SK-N-SH treated with all-trans-retinoic acid at 6 μM for 48 hours (cell line): ENCODE measurements at regions not wholly inside any gene's neighbourhood (a gene's known extent, or its start where the extent isn't known, plus 50 kb on each side); places are given as distances from the start of the nearest gene placed in this dataset.
"Not testable (repeated sequence)": the region's sequence is repeated elsewhere in the genome, so short reads cannot be mapped to it uniquely, and the experiment has no call there.

Source experiments
- ATAC-seq: fragments of 200-7000 bp; cut with Tn5 transposase; 3 replicates; pipeline ENCODE4 v1.9.1; 2020; ENCODE audit warnings: mild to moderate bottlenecking, moderate library complexity
- ARNTL ChIP-seq: fragments of 450-650 bp; formaldehyde crosslinking; IDR thresholded peaks from 2 replicates; pipeline ENCODE4 v1.5.0; 2020; ENCODE audit warnings: low read depth, mild to moderate bottlenecking, moderate library complexity, borderline replicate concordance
- BACH2 ChIP-seq: fragments of 250-450 bp; sonication (Bioruptor Pico); IDR thresholded peaks from 2 replicates; pipeline ENCODE4 v1.9.0; 2021; ENCODE audit warnings: mild to moderate bottlenecking, borderline replicate concordance
- CSDC2 ChIP-seq: fragments of 250-450 bp; sonication (Bioruptor Pico); IDR thresholded peaks from 2 replicates; pipeline ENCODE4 v1.5.0; 2020; ENCODE audit warnings: mild to moderate bottlenecking, moderate library complexity
- GLIS3 ChIP-seq: fragments of 250-450 bp; sonication (Bioruptor Pico); IDR thresholded peaks from 2 replicates; pipeline ENCODE4 v1.5.0; 2020; ENCODE audit warnings: mild to moderate bottlenecking, moderate library complexity
- ISL1 ChIP-seq: fragments of 250-450 bp; sonication (Bioruptor Pico); IDR thresholded peaks from 2 replicates; pipeline ENCODE4 v2.1.2; 2022; ENCODE audit warnings: mild to moderate bottlenecking, moderate library complexity
- OSR1 ChIP-seq: fragments of 250-450 bp; sonication (Bioruptor Pico); IDR thresholded peaks from 2 replicates; pipeline ENCODE4 v1.8.0; 2022; ENCODE audit warnings: moderate library complexity, mild to moderate bottlenecking, inconsistent platforms
- PATZ1 ChIP-seq: fragments of 250-450 bp; sonication (Bioruptor Pico); IDR thresholded peaks from 2 replicates; pipeline ENCODE4 v1.8.0; 2020; ENCODE audit warnings: mild to moderate bottlenecking, moderate library complexity, borderline replicate concordance
- POU6F1 ChIP-seq: fragments of 250-450 bp; sonication (Bioruptor Pico); IDR thresholded peaks from 2 replicates; pipeline ENCODE4 v1.8.0; 2021; ENCODE audit warnings: low read depth, mild to moderate bottlenecking, moderate library complexity, borderline replicate concordance
- PPARA ChIP-seq: fragments of 250-450 bp; sonication (Bioruptor Pico); IDR thresholded peaks from 2 replicates; pipeline ENCODE4 v1.5.0; 2020; ENCODE audit warnings: mild to moderate bottlenecking, borderline replicate concordance
- RARB ChIP-seq: fragments of 250-450 bp; sonication (Bioruptor Pico); IDR thresholded peaks from 2 replicates; pipeline ENCODE4 v1.8.0; 2021; ENCODE audit warnings: mild to moderate bottlenecking, moderate library complexity
- SNAI2 ChIP-seq: fragments of 250-450 bp; sonication (Bioruptor Pico); IDR thresholded peaks from 2 replicates; pipeline ENCODE4 v1.5.0; 2020; ENCODE audit warnings: mild to moderate bottlenecking, moderate library complexity
- TCF4 ChIP-seq: fragments of 250-450 bp; sonication (Bioruptor Pico); IDR thresholded peaks from 2 replicates; pipeline ENCODE4 v1.8.0; 2021; ENCODE audit warnings: mild to moderate bottlenecking, moderate library complexity, borderline replicate concordance
- TOX ChIP-seq: fragments of 250-450 bp; sonication (Bioruptor Pico); IDR thresholded peaks from 2 replicates; pipeline ENCODE4 v1.8.0; 2021; ENCODE audit warnings: mild to moderate bottlenecking, moderate library complexity, borderline replicate concordance
- ZC3H10 ChIP-seq: fragments of 250-450 bp; sonication (Bioruptor Pico); IDR thresholded peaks from 2 replicates; pipeline ENCODE4 v1.5.1; 2021; ENCODE audit warnings: mild to moderate bottlenecking, moderate library complexity
- ZFP3 ChIP-seq: fragments of 250-450 bp; sonication (Bioruptor Pico); IDR thresholded peaks from 2 replicates; pipeline ENCODE4 v1.5.0; 2020; ENCODE audit warnings: mild to moderate bottlenecking, moderate library complexity
- ZFP30 ChIP-seq: fragments of 450-650 bp; formaldehyde crosslinking; IDR thresholded peaks from 2 replicates; pipeline ENCODE4 v1.5.0; 2022; ENCODE audit warnings: mild to moderate bottlenecking, moderate library complexity
- ZNF565 ChIP-seq: fragments of 450-650 bp; formaldehyde crosslinking; conservative IDR thresholded peaks from 2 replicates; pipeline ENCODE4 v1.5.0; 2020; ENCODE audit warnings: low read depth, mild to moderate bottlenecking, moderate library complexity
- ZNF70 ChIP-seq: fragments of 450-650 bp; formaldehyde crosslinking; IDR thresholded peaks from 2 replicates; pipeline ENCODE4 v1.5.0; 2020; ENCODE audit warnings: mild to moderate bottlenecking, moderate library complexity
- ZNF8 ChIP-seq: fragments of 450-650 bp; formaldehyde crosslinking; IDR thresholded peaks from 2 replicates; pipeline ENCODE4 v1.5.0; 2020; ENCODE audit warnings: mild to moderate bottlenecking, moderate library complexity
- TF ChIP-seq, protein P1 (sequence below): fragments of 250-450 bp; sonication (Bioruptor Pico); IDR thresholded peaks from 2 replicates; pipeline ENCODE4 v1.5.1; 2021; ENCODE audit warnings: mild to moderate bottlenecking, moderate library complexity
- TF ChIP-seq, protein P2 (sequence below): fragments of 250-450 bp; sonication (Bioruptor Pico); IDR thresholded peaks from 2 replicates; pipeline ENCODE4 v1.5.0; 2020; ENCODE audit warnings: mild to moderate bottlenecking, moderate library complexity
- TF ChIP-seq, protein P3 (sequence below): fragments of 250-450 bp; sonication (Bioruptor Pico); IDR thresholded peaks from 2 replicates; pipeline ENCODE4 v1.5.1; 2020; ENCODE audit warnings: low read depth, mild to moderate bottlenecking, moderate library complexity

DNA sequence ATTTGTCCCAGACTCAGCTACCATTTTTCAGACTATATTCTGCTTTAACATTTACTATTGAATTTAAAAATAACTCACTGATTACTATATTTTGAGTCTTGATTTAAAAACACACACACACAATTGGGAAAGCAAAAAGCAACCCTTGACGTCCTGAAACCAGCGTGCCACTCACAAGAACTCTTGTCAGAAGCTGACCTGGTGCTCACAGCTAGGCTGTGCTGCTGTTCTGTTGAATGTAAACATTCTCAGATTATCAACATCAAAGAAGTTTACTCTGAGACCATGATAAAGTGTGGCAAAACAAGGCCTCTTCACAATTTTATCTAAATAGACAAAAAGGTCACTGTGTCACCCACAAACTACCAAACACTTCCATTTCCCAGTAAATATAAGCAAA is 62.6 kb upstream of the CACNA2D1 start:
- ATAC-seq: no peak
- TF ChIP-seq, protein P1, sequence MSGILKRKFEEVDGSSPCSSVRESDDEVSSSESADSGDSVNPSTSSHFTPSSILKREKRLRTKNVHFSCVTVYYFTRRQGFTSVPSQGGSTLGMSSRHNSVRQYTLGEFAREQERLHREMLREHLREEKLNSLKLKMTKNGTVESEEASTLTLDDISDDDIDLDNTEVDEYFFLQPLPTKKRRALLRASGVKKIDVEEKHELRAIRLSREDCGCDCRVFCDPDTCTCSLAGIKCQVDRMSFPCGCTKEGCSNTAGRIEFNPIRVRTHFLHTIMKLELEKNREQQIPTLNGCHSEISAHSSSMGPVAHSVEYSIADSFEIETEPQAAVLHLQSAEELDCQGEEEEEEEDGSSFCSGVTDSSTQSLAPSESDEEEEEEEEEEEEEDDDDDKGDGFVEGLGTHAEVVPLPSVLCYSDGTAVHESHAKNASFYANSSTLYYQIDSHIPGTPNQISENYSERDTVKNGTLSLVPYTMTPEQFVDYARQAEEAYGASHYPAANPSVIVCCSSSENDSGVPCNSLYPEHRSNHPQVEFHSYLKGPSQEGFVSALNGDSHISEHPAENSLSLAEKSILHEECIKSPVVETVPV (CRISPR knock-in tag): no peak
- TF ChIP-seq TOX (CRISPR knock-in tag) (no peak), ZNF70 (no peak), ISL1 (no peak), ZC3H10 (CRISPR knock-in tag) (no peak), ZFP3 (CRISPR knock-in tag) (no peak), ARNTL (CRISPR knock-in tag) (no peak), CSDC2 (CRISPR knock-in tag) (no peak), PPARA (CRISPR knock-in tag) (no peak), POU6F1 (no peak), OSR1 (CRISPR knock-in tag) (no peak), SNAI2 (CRISPR knock-in tag) (no peak), RARB (CRISPR knock-in tag) (no peak), ZNF565 (CRISPR knock-in tag) (no peak)

DNA sequence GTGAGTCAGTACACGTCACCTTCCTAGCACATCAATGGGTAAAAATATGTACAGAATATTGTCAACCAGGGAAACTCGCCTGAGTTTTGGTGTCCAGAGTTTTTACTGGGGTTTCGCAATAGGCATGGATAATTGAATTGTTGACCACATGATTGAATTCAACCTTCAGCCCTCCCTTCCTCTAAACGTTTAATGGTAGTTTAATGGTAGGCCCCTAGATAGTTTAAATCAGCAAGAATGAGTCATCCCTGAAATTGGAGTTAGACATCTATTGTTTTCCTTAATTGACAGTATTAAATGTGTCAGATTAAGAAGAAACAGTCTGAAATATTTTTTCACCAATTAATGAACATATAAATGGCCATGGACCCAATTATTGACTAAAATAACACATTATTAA is 57.8 kb upstream of the CACNA2D1 start:
- TF ChIP-seq ZFP30 (CRISPR knock-in tag): no peak
- no peak for TF ChIP-seq GLIS3 (CRISPR knock-in tag)
- no peak for TF ChIP-seq BACH2 (CRISPR knock-in tag)
- peak; percentile 97 for TF ChIP-seq ISL1
- no peak for TF ChIP-seq OSR1 (CRISPR knock-in tag)
- TF ChIP-seq ZNF565 (CRISPR knock-in tag): no peak
- TF ChIP-seq, protein P2, sequence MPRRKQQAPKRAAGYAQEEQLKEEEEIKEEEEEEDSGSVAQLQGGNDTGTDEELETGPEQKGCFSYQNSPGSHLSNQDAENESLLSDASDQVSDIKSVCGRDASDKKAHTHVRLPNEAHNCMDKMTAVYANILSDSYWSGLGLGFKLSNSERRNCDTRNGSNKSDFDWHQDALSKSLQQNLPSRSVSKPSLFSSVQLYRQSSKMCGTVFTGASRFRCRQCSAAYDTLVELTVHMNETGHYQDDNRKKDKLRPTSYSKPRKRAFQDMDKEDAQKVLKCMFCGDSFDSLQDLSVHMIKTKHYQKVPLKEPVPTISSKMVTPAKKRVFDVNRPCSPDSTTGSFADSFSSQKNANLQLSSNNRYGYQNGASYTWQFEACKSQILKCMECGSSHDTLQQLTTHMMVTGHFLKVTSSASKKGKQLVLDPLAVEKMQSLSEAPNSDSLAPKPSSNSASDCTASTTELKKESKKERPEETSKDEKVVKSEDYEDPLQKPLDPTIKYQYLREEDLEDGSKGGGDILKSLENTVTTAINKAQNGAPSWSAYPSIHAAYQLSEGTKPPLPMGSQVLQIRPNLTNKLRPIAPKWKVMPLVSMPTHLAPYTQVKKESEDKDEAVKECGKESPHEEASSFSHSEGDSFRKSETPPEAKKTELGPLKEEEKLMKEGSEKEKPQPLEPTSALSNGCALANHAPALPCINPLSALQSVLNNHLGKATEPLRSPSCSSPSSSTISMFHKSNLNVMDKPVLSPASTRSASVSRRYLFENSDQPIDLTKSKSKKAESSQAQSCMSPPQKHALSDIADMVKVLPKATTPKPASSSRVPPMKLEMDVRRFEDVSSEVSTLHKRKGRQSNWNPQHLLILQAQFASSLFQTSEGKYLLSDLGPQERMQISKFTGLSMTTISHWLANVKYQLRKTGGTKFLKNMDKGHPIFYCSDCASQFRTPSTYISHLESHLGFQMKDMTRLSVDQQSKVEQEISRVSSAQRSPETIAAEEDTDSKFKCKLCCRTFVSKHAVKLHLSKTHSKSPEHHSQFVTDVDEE (CRISPR knock-in tag): no peak
- no peak for TF ChIP-seq POU6F1
- no peak for TF ChIP-seq ZNF8 (CRISPR knock-in tag)
- TF ChIP-seq CSDC2 (CRISPR knock-in tag): no peak
- TF ChIP-seq ARNTL (CRISPR knock-in tag): no peak
- TF ChIP-seq, protein P3, sequence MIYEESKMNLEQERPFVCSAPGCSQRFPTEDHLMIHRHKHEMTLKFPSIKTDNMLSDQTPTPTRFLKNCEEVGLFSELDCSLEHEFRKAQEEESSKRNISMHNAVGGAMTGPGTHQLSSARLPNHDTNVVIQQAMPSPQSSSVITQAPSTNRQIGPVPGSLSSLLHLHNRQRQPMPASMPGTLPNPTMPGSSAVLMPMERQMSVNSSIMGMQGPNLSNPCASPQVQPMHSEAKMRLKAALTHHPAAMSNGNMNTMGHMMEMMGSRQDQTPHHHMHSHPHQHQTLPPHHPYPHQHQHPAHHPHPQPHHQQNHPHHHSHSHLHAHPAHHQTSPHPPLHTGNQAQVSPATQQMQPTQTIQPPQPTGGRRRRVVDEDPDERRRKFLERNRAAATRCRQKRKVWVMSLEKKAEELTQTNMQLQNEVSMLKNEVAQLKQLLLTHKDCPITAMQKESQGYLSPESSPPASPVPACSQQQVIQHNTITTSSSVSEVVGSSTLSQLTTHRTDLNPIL (CRISPR knock-in tag): peak; percentile 67
- peak; percentile 71 for TF ChIP-seq ZC3H10 (CRISPR knock-in tag)
- peak; percentile 73; the same call in 1 of the 2 replicates for TF ChIP-seq PATZ1 (CRISPR knock-in tag)
- no peak for TF ChIP-seq ZFP3 (CRISPR knock-in tag)
- TF ChIP-seq TCF4 (CRISPR knock-in tag): peak; percentile 29; the same call in 1 of the 2 replicates
- ATAC-seq: peak; percentile 20; the same call in 1 of the 3 replicates

DNA sequence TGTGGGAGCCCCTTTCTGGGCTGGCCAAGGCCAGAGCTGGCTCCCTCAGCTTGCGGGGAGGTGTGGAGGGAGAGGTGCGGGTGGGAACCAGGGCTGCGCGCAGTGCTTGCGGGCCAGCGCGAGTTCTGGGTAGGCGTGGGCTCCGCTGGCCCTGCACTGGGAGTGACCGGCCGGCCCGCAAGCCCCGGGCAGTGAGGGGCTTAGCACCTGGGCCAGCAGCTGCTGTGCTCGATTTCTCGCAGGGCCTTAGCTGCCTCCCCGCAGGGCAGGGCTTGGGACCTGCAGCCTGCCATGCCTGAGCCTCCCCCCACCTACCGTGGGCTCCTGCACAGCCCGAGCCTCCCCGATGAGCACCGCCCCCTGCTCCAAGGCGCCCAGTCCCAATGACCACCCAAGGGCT is 56.0 kb upstream of the CACNA2D1 start:
- not testable (repeated sequence) for ATAC-seq
